ENCODE measurements at regions not wholly inside any gene's neighbourhood (a gene's known extent, or its start where the extent isn't known, plus 50 kb on each side); places are given as distances from the start of the nearest gene placed in this dataset.

GRCh38 chr2:128585706-128586105, 267.0 kb upstream of the HS6ST1 start:
- Mint-ChIP-seq H3K9me3 (peaks cover 0 to 2% (median 0%) of the 10 kb centered on the region in 6 donors), H3K4me1 (no peaks in the 10 kb centered on the region), H3K4me3 (no peak overlapping the region), H3K36me3 (no peaks in the 10 kb centered on the region), H3K27ac (no peak overlapping the region), H3K27me3 (ENCODE audit: low read depth in 3 of 3) (peaks cover 0 to 12% (median 2%) of the 10 kb centered on the region in 3 donors)
- no peak for DNase-seq

- peaks cover 0 to 2% (median 0%) of the 10 kb centered on the region in 6 donors for H3K9me3 Mint-ChIP-seq
- no peak overlapping the region for H3K4me3 Mint-ChIP-seq
- peaks cover 2 to 12% (median 3%) of the 10 kb centered on the region in 3 donors for H3K27me3 Mint-ChIP-seq (ENCODE audit: low read depth in 3 of 3)
- DNase-seq = no peak
- no peak overlapping the region for H3K27ac Mint-ChIP-seq
- H3K36me3 Mint-ChIP-seq = no peaks in the 10 kb centered on the region
- H3K4me1 Mint-ChIP-seq = no peaks in the 10 kb centered on the region
Measured at GRCh38 chr2:128589681-128590080, 271.0 kb upstream of the HS6ST1 start.

GRCh38 chr2:128590309-128591021, 271.8 kb upstream of the HS6ST1 start:
- peaks cover 2 to 12% (median 3%) of the 10 kb centered on the region in 3 donors for H3K27me3 Mint-ChIP-seq (ENCODE audit: low read depth in 3 of 3)
- H3K4me3 Mint-ChIP-seq = no peak overlapping the region
- no peak overlapping the region for H3K27ac Mint-ChIP-seq
- H3K9me3 Mint-ChIP-seq = peaks cover 0 to 2% (median 0%) of the 10 kb centered on the region in 6 donors
- no peaks in the 10 kb centered on the region for H3K4me1 Mint-ChIP-seq
- DNase-seq = no peak
- H3K36me3 Mint-ChIP-seq = no peaks in the 10 kb centered on the region

GRCh38 chr2:128591022-128591860, 272.6 kb upstream of the HS6ST1 start:
- Mint-ChIP-seq H3K9me3 (peaks cover 0 to under 1% (median 0%) of the 10 kb centered on the region in 6 donors), H3K4me1 (no peaks in the 10 kb centered on the region), H3K4me3 (no peak overlapping the region), H3K27ac (no peak overlapping the region), H3K36me3 (no peaks in the 10 kb centered on the region), H3K27me3 (ENCODE audit: low read depth in 3 of 3) (peaks cover 2 to 12% (median 3%) of the 10 kb centered on the region in 3 donors)
- no peak for DNase-seq

GRCh38 chr2:128591861-128592822, 273.5 kb upstream of the HS6ST1 start:
- H3K4me1 Mint-ChIP-seq = no peaks in the 10 kb centered on the region
- no peaks in the 10 kb centered on the region for H3K36me3 Mint-ChIP-seq
- no peaks in the 10 kb centered on the region for H3K9me3 Mint-ChIP-seq
- peaks cover 2 to 12% (median 3%) of the 10 kb centered on the region in 3 donors for H3K27me3 Mint-ChIP-seq (ENCODE audit: low read depth in 3 of 3)
- H3K4me3 Mint-ChIP-seq = no peak overlapping the region
- H3K27ac Mint-ChIP-seq = no peak overlapping the region
- no peak for DNase-seq

- Mint-ChIP-seq H3K36me3 (no peaks in the 10 kb centered on the region), H3K27me3 (ENCODE audit: low read depth in 3 of 3) (peaks cover 2 to 9% (median 3%) of the 10 kb centered on the region in 3 donors), H3K4me1 (no peaks in the 10 kb centered on the region)
Measured at GRCh38 chr2:128593518-128593878, 274.8 kb upstream of the HS6ST1 start.

GRCh38 chr2:128593879-128594650, 275.4 kb upstream of the HS6ST1 start:
- no peak for DNase-seq
- H3K27me3 Mint-ChIP-seq (ENCODE audit: low read depth in 3 of 3) = peaks cover 2 to 7% (median 3%) of the 10 kb centered on the region in 3 donors
- H3K4me1 Mint-ChIP-seq = no peaks in the 10 kb centered on the region
- no peaks in the 10 kb centered on the region for H3K9me3 Mint-ChIP-seq
- no peak overlapping the region for H3K27ac Mint-ChIP-seq
- H3K36me3 Mint-ChIP-seq = no peaks in the 10 kb centered on the region
- H3K4me3 Mint-ChIP-seq = no peak overlapping the region

More at GRCh38 chr2:128593518-128593878, 274.8 kb upstream of the HS6ST1 start:
- Mint-ChIP-seq H3K9me3 (no peaks in the 10 kb centered on the region), H3K27ac (no peak overlapping the region), H3K4me3 (no peak overlapping the region)
- no peak for DNase-seq

GRCh38 chr2:128594651-128594910, 275.9 kb upstream of the HS6ST1 start:
- H3K36me3 Mint-ChIP-seq = no peaks in the 10 kb centered on the region
- H3K27me3 Mint-ChIP-seq (ENCODE audit: low read depth in 3 of 3) = peaks cover 2 to 5% (median 3%) of the 10 kb centered on the region in 3 donors
- H3K4me3 Mint-ChIP-seq = no peak overlapping the region
- no peak overlapping the region for H3K27ac Mint-ChIP-seq
- no peaks in the 10 kb centered on the region for H3K4me1 Mint-ChIP-seq
- H3K9me3 Mint-ChIP-seq = no peaks in the 10 kb centered on the region
- DNase-seq = no peak

GRCh38 chr2:128594953-128595677, 276.4 kb upstream of the HS6ST1 start:
- Mint-ChIP-seq H3K27me3 (ENCODE audit: low read depth in 3 of 3) (peaks cover 2 to 3% (median 2%) of the 10 kb centered on the region in 3 donors), H3K4me3 (no peak overlapping the region), H3K36me3 (no peaks in the 10 kb centered on the region), H3K9me3 (no peaks in the 10 kb centered on the region), H3K4me1 (no peaks in the 10 kb centered on the region), H3K27ac (no peak overlapping the region)
- DNase-seq = no peak

- Mint-ChIP-seq H3K27ac (no peak overlapping the region), H3K36me3 (no peaks in the 10 kb centered on the region), H3K4me1 (no peaks in the 10 kb centered on the region), H3K4me3 (no peak overlapping the region), H3K27me3 (ENCODE audit: low read depth in 3 of 3) (peaks cover 0 to 2% (median 2%) of the 10 kb centered on the region in 3 donors), H3K9me3 (no peaks in the 10 kb centered on the region)
- no peak for DNase-seq
Measured at GRCh38 chr2:128595763-128596395, 277.2 kb upstream of the HS6ST1 start.

GRCh38 chr2:128596396-128597120, 277.9 kb upstream of the HS6ST1 start:
- no peak overlapping the region for H3K4me3 Mint-ChIP-seq
- H3K4me1 Mint-ChIP-seq = no peaks in the 10 kb centered on the region
- peaks cover 0 to 2% (median under 1%) of the 10 kb centered on the region in 3 donors for H3K27me3 Mint-ChIP-seq (ENCODE audit: low read depth in 3 of 3)
- DNase-seq = no peak
- no peaks in the 10 kb centered on the region for H3K36me3 Mint-ChIP-seq
- H3K27ac Mint-ChIP-seq = no peak overlapping the region
- no peaks in the 10 kb centered on the region for H3K9me3 Mint-ChIP-seq
